NOMO-1 treated with dmso at 0.1 percent for 144 hours (cell line): ENCODE measurements at regions not wholly inside any gene's neighbourhood (a gene's known extent, or its start where the extent isn't known, plus 50 kb on each side); places are given as distances from the start of the nearest gene placed in this dataset.

Experiments
- DNase-seq: peaks from one replicate; lab custom pipeline; 2025; ENCODE audit not compliant: unreplicated experiment; lab: John Stamatoyannopoulos, UW

DNA sequence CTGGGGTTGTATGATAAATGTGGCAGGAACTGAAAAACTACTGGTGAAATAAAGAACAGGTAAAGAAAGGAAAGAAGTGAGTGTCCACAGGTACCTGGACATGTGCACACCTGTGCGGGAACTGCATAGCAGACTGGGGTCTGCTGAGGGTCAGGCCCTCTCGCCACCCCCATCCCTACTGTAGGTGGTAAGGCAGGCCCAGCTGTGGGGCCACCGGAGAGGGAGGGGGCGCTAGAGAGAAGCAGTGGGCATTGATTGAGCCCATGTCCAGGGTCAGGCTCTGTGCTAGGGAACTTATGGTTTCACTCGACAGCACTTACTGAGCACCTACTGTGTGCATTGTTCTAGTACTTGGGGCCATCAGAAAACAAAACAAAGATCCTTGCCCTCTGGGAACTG, 400.5 kb downstream of the MATN1 start:
- DNase-seq: no peak

DNA sequence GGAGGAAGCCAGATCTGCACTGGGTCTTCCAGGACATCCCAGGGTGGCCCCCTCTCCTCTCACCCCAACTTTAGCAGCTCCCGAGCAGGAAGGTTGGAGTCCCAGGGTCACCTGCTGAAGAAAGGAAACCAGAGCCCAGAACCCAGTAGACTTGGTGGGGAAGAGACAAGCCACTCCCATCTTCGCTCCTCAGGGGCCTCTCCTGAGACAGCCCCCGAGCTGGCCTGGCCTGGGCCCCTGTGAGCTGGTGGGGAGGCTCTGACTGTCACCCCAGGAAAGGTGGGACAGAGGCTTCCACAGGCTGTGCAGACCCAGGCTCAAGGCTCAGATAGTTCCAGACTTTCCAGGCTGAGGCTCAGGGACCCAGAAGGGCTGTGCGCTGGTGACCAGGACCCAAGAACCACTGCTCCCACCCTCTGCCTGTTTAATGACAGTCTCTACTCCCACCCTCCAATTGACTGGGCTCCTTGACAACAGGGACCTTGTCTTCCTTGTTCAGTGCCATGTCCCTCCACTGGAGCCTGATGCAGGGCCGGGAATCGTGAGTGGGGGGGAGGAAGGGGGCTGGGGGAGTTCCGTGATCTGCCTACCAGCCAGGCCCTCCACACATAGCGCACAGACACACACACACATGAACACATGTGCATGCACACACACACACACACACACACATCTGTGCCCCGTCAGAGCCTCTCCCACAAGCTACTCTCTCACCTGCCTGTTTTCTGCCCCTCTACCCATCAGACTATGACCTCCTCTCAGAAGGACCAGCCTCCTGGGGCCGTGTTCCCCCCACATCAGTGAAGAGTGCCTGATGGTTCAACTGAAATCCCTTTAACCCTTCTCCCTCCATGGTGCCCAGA, 401.2 kb downstream of the MATN1 start:
- no peak for DNase-seq

DNA sequence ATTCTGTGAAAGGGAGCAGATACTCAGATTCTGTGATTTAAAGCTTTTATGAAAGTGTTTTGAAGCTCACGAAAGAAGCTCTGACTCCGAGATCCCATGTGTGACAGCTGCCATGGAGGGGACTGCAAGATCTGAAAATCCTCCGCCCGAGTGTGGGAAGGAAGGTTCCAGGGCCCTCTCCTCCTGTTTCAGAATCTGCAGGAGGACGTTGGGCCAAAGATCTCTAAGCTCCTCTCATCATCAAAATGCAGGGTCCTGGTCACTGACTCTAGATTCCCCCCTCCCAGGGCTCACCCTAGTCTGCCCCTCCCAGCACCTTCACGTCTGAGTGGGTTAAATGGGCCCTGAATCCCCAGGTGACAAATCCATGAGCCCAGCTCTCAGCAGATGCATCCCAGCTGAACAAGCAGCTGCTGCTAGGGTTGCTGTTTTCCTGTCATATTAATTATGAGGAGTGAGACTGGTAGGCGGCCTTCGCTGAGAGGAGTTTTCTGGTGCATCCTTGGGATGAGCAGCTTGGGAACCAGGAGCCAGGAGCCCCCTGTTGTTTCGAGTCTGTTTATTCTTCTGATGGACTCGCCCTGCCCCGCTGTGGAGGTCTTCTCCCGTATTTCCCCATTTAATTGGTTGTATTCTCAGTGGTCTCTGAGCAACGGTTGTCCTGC, 402.0 kb downstream of the MATN1 start:
- no peak for DNase-seq

DNA sequence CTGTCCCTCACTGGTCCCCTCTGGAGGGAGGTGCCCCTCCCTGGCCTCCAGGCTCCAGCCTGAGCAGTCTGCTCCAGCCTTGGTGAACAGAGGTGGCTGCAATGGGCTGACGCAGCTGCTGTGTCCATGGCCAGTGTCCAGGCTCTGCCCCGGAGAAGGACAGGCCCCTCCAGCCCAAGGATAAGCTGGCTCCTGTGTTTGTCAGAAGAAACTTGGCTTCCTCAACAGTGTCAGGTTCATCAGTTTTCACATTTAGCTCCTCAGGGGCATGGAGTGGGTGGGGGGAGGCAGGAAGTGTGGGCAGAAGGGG, 402.8 kb downstream of the MATN1 start:
- DNase-seq: no peak

DNA sequence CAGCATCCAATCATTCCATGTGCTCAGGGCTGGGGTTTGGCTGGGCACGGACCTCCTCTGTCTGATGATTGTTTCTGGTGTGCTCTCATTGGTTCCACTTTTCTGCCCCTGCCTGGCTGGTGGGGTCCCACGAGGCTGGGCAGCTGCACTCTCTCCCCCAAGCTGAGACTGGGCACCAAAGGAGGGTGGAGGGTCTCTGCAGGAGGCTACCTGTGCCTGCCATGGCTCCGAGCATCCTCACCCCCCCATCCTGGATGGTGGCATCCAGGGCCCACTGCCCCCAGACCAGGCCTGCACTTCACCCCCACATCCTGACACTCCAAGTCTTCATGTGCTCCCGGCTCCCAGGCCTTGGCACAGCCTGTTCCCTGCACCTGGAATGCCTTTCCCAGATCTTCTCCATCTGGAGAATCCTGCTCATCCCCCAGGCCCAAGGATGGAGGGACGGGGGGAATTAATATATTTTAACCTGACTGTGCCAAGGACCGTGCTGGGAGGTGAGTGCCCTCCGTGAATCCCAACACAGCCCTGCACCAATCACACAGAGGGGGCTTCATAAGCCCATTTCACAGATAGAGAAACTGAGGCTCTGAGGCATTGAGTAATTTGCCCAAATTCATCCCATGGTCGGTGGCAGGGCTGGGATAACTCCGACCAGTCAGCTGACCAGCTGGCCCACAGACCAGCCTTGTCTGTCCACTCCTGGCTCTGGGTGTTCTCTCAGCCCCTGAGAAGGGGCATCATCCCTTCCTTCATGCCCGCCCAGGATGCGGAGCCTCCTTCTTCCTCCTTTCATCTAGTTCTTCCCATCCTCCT, 403.4 kb downstream of the MATN1 start:
- no peak for DNase-seq

DNA sequence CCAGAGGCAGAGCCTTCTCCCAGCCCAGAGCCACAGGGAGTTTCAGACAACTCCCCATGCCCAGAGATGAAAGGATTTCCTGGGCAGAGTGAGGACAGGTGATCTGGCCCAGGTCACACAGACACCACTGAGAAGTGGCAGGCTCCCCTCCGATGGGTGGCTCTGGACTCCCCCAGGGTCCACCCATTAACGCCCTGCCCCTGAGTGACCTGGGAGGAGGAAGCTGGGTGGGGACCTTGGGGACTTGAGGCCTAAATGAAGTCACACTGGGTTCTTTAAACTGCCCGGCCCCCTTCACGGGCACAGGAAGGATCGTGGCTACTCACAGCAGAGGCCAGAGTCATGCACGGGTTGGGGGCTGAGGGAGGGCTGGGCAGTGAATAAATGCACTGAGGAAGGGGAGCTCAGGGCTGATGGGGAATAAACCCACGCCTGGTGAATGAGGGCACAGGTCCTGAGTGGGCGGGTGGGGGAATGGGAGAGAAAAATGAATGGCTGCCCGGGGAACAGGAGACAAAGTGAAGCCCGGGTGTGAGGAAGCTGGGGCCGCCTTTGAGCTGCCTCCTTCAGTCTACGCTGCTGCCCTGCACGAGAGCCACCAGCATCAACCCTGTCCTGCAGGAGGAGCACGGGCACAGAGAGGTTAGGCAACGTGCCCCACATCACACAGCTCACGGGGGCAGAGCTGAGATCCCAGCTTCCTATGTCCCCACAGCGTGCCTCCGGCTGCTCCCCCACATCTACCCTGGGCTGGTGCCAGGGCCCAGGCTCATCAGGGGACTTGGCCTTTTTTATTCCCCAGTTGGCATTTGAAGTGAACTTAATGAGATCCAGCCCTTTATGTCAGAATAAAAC, 404.3 kb downstream of the MATN1 start:
- no peak for DNase-seq

DNA sequence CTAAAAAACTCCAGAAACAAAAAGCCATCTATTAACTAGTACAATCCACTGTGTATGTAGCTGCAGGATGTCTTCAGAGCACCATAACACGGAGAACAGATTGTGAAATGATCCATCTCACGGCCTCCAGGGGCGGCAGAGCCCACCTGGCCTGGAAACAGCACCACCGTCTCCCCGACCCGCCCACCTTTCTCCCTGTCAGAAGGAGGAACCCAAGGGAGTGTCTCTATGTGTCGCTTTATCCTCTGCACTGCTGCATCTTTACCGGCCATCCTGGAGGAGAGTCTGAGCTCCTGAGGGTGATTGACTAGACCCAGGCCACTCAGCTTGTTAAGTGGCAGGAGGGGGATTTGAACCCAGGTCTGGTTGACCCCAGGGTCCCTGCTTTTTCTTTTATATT, 405.0 kb downstream of the MATN1 start:
- DNase-seq: no peak

DNA sequence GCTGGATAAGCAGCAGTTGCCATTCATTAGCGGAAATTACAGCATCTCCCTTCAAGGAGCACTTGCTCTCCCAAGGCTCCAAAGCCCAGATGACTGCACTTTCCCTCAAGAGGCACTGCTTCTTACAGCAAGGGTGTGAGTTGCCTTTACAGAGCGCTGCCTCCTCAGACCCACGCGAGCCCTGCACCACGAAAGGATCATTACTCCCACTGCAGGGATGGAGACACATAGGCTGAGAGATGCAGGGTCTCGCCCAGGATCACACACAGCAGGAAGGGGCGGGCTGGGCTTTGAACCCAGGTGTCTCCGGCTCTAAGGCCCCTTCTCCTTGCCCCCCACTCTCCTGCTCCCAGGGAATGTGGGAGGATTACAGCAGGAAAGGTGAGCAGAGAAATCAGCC, 405.5 kb downstream of the MATN1 start:
- DNase-seq: no peak

DNA sequence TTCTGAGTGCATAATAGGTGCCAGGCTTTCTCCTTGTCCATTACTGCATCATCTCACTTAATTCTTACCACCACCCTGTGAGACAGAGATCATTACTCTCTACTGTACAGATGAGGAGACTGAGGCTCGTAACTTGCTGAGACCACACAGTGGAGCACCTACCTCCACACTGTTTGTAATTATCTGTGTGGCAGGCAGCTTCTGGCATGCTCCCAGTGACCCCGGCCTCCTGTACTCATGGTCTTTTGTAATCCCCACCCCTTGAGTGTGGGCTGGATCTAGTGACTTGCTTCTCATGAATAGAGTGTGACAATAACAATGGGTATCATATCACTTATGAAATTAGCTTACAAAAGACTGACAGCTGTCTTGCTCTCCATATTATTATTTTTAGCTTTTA, 407.3 kb downstream of the MATN1 start:
- DNase-seq: no peak

DNA sequence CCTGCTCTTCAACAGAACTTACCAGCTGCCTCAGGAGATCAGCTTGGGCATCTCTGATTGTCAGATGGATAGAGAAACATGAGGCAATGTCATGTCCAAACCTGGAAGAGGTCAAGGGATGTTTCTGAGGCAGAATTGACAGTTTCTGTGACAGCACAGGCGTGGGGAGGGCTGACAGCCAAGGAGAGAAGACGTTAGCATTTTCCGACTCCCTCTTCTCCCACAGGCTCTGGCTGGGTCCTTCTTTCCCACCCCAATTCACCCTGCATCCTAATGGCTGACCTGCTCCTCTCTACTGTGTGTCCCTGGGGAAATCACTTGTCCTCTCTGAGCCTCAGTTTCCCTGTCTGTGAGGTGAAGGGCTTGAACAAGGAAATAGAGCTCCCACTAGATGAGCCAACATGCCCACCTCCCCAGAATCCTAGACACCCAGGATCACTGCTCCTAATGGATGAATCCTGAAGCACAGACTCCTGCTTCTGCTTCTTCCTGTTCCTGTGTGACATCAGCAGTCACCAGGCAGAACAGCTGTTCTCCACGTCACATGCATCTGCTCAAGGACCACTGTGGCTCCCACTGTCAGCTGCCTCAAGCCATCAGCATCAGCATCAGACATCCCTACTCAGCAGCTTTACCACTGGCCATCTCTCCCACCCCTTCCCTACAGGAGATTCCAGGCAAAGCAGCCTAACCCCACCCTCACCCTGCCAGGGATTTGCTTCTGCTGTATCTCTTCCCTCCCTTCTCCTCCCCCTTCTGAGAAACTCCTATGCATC, 408.0 kb downstream of the MATN1 start:
- DNase-seq: no peak

DNA sequence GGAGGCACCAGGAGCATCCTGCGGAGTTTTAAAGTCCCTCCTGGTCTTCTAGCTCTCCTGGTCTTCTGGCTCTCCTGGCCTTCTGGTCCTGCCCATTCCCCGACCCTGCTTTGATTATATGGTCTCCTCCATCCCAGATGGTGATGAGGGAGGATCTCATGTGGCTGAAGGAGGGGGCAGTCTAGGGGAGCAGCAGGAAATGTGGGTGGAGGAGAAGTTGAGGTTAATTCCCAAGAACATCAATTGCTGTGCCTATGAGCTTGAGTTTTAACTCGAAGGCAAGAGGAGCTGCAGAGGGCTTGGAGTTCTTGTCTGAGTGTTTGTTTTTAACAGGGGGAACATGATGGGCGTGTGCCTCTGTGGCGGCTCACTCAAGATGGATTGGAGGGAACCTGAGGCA, 408.8 kb downstream of the MATN1 start:
- no peak for DNase-seq

DNA sequence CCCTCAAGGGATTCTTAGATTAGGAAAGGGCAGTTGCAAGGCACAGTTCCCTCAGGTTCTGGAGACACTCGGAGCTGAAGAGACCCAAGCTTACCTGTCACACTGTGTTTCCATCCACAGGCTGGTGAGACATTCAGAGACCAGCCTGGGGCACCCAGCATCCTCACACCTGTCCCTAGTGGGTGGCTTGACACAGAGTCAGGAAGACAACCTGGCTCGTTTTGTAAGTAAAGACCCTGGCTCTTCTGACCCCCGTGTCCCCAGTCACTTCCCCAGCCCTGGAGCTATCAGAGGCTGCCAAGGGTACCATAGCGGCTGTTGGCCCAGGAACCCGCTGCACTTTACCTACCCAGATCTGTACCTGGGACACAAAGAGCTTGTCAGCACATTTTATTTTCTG, 409.8 kb downstream of the MATN1 start:
- DNase-seq: no peak

DNA sequence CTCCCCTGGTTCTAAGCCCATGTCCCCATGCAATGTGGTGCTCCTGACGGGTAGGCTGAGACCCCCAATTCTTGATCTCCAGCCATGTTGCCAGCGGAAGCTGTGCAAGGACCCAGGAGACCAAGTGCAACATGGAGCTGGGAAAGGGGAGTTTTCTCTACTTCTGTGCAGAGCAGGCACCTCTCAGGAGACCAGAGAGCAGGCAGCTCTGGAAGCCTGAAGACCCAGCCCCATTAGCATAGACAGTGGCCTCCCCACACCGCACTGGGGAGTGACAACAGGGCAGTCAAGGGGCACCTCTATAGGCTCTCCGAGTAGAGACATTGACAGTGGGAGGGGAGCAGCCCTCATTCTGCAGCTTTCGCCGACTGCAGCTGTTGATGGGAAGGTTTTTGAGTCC, 410.2 kb downstream of the MATN1 start:
- no peak for DNase-seq

DNA sequence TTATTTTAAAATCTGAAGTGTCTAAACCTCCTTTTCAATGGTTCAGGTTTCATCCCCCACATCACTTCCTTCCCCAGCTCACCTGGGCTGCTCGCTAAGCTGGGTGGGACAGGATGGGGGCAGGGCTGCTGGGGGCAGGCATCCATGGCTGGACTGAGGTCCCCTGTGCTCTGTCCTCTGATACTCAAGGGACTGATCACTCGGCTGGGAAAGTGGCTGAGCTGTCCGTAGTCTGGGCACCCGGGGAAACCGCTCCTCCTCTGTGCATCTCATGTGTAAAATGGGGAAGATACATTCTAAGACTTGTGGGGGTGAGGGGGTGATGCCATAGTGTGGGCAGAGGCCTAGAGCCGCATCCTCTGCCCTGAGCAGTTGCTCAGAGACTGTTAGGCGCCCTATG, 411.2 kb downstream of the MATN1 start:
- DNase-seq: no peak

DNA sequence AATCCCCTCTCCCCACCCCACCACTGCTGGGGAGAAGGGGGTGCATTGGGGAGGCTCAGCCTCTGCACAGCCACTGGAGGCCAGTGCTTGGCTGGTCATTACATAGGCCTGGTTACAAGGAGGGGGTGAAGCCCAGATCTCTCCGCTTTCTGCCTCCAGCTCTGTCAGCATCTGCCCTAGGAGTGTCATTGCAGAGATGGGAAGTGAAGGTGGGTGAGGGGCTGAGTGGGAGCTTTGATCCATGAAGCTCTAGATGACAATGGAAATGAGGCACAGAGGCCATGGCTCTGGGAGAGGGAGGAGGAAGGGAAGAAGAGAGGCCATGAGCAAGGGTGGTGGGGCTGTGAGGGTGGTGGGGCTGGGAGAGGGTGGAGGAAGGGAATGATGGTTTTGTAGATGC, 411.6 kb downstream of the MATN1 start:
- no peak for DNase-seq

DNA sequence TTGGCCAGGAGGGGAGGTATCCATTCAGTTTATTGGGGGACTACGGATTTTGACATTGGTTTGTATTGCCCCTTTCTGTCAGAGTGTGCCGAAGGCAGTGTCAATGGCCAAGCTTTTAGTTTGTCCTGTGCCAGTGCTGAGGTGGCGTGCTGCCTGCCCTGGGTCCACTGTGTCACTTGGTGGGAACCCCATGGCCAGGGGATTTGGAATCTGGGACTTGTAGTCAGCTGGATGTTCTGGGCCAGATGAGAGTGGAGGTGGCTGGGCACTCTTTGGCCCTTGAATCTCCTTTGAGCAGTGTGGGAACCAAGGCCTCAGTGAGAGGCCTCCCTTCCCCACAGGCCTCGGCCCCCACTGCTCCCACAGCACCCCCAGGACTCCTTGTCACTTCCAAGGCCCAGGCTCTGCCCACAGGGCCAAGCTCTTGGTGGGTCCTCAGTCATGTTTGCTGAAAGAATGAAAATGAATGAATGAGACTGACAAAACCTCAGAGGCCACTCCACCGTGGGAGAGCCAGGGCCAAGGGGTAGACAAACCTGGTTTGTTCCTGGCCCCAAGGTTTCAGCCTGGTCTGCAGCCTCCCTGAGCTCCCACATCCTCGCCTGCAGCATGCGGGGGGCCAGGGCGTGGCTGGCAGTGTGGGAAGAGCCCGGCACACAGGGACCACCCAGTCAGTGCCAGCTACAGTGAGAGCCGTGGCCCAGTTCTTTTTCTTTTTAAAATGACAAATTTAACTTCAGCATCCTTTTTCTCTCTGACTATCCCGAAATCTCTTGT, 412.2 kb downstream of the MATN1 start:
- no peak for DNase-seq

DNA sequence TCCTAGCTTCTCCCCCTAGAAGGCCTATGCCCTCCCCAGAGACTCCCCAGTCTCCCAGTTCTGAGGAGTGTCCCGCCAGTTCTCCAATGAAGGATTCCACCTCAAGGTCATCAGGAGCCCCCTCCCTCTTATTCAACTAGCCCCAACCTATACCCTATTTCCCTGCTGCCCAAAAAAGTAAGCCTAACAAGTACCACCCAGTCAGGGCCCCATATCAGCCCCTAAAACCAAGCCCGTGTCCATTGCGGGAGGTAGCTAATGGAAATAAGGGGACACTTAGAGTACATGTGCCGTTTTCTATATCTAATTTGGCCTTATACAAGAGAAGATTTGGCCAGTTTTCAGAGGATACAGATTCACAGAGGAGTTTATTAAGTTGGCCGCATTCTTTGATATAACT, 416.2 kb downstream of the MATN1 start:
- no peak for DNase-seq

DNA sequence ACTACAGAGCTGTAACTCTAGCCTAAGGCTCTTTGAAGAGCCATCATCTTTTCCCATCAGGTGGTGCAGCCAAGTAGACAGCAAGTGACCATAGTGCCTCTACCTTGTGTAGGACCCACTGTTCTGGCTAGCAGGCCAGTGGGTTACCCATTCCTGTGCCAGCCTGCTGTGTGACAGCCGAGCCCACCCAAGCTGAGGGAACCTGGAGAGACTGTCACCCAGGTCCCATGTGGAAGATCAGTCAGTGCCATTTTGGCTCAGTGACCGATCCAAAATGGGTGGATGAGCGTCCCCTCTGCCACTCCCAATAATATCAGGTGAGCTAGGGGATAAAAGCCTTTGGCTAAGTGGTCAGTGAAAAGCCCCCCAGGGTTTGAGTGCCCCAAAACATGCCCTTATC, 417.9 kb downstream of the MATN1 start:
- no peak for DNase-seq

DNA sequence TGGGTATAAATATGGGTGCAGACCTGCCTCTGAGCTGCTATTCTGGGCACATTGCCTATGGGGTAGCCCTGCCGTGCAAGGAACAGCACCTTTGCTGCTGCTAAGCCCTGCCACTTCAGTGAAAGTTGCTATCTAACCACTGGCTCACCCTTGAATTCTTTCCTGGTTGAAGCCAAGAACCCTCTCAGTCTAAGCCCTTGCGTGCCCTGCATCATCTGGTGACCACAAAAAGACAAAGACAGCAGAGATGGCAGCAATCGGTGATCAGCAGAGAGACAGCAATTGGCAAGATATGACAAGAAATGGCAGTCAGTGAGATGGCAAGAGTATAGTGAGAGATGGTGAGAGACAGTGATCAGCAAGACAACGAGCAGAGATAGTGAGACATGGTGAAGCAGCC, 418.3 kb downstream of the MATN1 start:
- DNase-seq: no peak

DNA sequence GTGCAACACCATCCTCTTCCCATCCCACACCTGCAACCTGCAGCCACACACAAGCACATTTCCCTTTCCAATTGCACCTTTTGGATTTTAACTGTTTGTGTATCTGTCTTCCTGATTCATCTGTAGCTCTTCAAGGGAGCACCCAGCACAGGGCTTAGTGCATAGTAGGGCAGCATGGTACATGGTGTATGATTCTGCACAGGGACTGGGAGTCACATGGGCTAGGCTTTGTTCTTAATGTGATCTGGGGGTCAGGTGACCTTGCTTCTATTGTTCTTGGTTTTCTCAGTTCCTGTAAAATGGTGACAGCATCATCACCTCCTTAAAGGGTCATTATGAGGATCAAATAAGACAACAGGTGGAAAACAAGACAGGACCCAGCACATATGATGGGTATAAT, 419.3 kb downstream of the MATN1 start:
- DNase-seq: no peak
